Astrocyte (in vitro differentiated cells and primary cell): ENCODE measurements at regions not wholly inside any gene's neighbourhood (a gene's known extent, or its start where the extent isn't known, plus 50 kb on each side); places are given as distances from the start of the nearest gene placed in this dataset.
"Not testable (repeated sequence)": the region's sequence is repeated elsewhere in the genome, so short reads cannot be mapped to it uniquely, and the experiment has no call there.

Experiments used
- DNase-seq: peaks from one replicate; pipeline ENCODE4 v3.0.0-alpha.2; 2010; ENCODE audit warnings: low read depth
- FAIRE-seq: peaks from 2 replicates; lab custom pipeline; 2011; peaks lifted over from hg19 to GRCh38; lab: Jason Lieb, UNC
- H2AFZ ChIP-seq: 2 replicates; pipeline ENCODE4 v1.6.0; 2012; ENCODE audit warnings: low read depth, low read length, inconsistent platforms
- H3K27ac ChIP-seq: 2 replicates; pipeline ENCODE4 v1.5.1; 2011; ENCODE audit warnings: low read depth, low read length, inconsistent platforms
- H3K27me3 ChIP-seq: 2 replicates; pipeline ENCODE4 v1.6.0; 2011; ENCODE audit warnings: low read length, inconsistent platforms; ENCODE audit not compliant: insufficient read depth
- H3K36me3 ChIP-seq: 2 replicates; pipeline ENCODE4 v1.5.1; 2011; ENCODE audit warnings: low read length, inconsistent platforms; ENCODE audit not compliant: insufficient read depth
- H3K4me1 ChIP-seq: 2 replicates; pipeline ENCODE4 v1.5.1; 2011; ENCODE audit warnings: low read length, inconsistent platforms; ENCODE audit not compliant: insufficient read depth
- H3K4me2 ChIP-seq: 2 replicates; pipeline ENCODE4 v1.6.0; 2012; ENCODE audit warnings: low read length, inconsistent platforms
- H3K4me3 ChIP-seq: 2 replicates; pipeline ENCODE4 v1.5.1; 2011; ENCODE audit warnings: low read depth, mild to moderate bottlenecking, low read length, inconsistent platforms; ENCODE audit not compliant: insufficient read depth
- H3K79me2 ChIP-seq: 2 replicates; pipeline ENCODE4 v1.6.0; 2012; ENCODE audit warnings: mild to moderate bottlenecking, low read length, inconsistent platforms; ENCODE audit not compliant: insufficient read depth
- H3K9ac ChIP-seq: 2 replicates; pipeline ENCODE4 v1.6.0; 2012; ENCODE audit warnings: mild to moderate bottlenecking, low read length, inconsistent platforms
- H3K9me3 ChIP-seq: 2 replicates; pipeline ENCODE4 v1.5.1; 2012; ENCODE audit warnings: low read depth, mild to moderate bottlenecking, low read length, inconsistent platforms; ENCODE audit not compliant: insufficient read depth
- H4K20me1 ChIP-seq: 2 replicates; pipeline ENCODE4 v1.6.0; 2012; ENCODE audit warnings: low read length, inconsistent platforms; ENCODE audit not compliant: insufficient read depth
- H3K27ac Mint-ChIP-seq: one replicate; pipeline ENCODE4 v1.8.0; 2021; ENCODE audit warnings: mild to moderate bottlenecking, mixed read lengths; ENCODE audit not compliant: unreplicated experiment
- H3K27me3 Mint-ChIP-seq: one replicate; pipeline ENCODE4 v1.8.0; 2021; ENCODE audit warnings: low read depth, mixed read lengths; ENCODE audit not compliant: unreplicated experiment
- H3K36me3 Mint-ChIP-seq: one replicate; pipeline ENCODE4 v1.8.0; 2021; ENCODE audit warnings: low read depth, mixed read lengths; ENCODE audit not compliant: unreplicated experiment
- H3K4me1 Mint-ChIP-seq: one replicate; pipeline ENCODE4 v1.8.0; 2021; ENCODE audit warnings: low read depth, mixed read lengths; ENCODE audit not compliant: unreplicated experiment
- H3K4me3 Mint-ChIP-seq: one replicate; pipeline ENCODE4 v1.8.0; 2021; ENCODE audit warnings: mild to moderate bottlenecking, moderate library complexity, mixed read lengths; ENCODE audit not compliant: unreplicated experiment
- H3K9me3 Mint-ChIP-seq: one replicate; pipeline ENCODE4 v1.8.0; 2021; ENCODE audit warnings: mild to moderate bottlenecking, mixed read lengths; ENCODE audit not compliant: unreplicated experiment
- CTCF ChIP-seq: IDR thresholded peaks from 2 replicates; pipeline ENCODE4 v1.5.1; 2011; ENCODE audit warnings: low read depth, mild to moderate bottlenecking, inconsistent platforms, low read length, moderate library complexity; ENCODE audit not compliant: insufficient read depth
- EZH2 ChIP-seq: IDR thresholded peaks from 2 replicates; pipeline ENCODE4 v1.6.1; 2012; ENCODE audit warnings: mild to moderate bottlenecking, low read length, inconsistent platforms; ENCODE audit not compliant: insufficient read depth

- H3K36me3 ChIP-seq, result no peaks in the 10 kb centered on the region
- no peaks in the 10 kb centered on the region for H3K9me3 ChIP-seq
- H3K9me3 Mint-ChIP-seq, result no peaks in the 10 kb centered on the region
- no peaks in the 10 kb centered on the region for H3K79me2 ChIP-seq
- H3K4me3 Mint-ChIP-seq, result no peak overlapping the region
- H3K4me3 ChIP-seq, result no peak overlapping the region
- no peaks in the 10 kb centered on the region for H3K4me1 Mint-ChIP-seq
- no peak overlapping the region for H3K9ac ChIP-seq
- no peaks in the 10 kb centered on the region for H4K20me1 ChIP-seq
- no peaks in the 10 kb centered on the region for H3K36me3 Mint-ChIP-seq
- no peaks in the 10 kb centered on the region for H3K27me3 ChIP-seq
- TF ChIP-seq CTCF (no peak), EZH2 (no peak)
- H2AFZ ChIP-seq, result no peak overlapping the region
- H3K4me2 ChIP-seq, result no peak overlapping the region
- FAIRE-seq (no peak), DNase-seq (no peak)
- H3K27me3 Mint-ChIP-seq, result no peaks in the 10 kb centered on the region
- no peak overlapping the region for H3K27ac Mint-ChIP-seq
- no peaks in the 10 kb centered on the region for H3K4me1 ChIP-seq
- no peak overlapping the region for H3K27ac ChIP-seq
Measured at GRCh38 chr2:163897799-163898198, 162.0 kb upstream of the FIGN start.

- not testable (repeated sequence) for H3K4me2 ChIP-seq, H3K9me3 Mint-ChIP-seq, H2AFZ ChIP-seq, H3K27ac Mint-ChIP-seq, H3K79me2 ChIP-seq, H3K27me3 ChIP-seq, H3K27me3 Mint-ChIP-seq, H3K4me1 ChIP-seq, H3K4me1 Mint-ChIP-seq, H3K9me3 ChIP-seq, H3K36me3 ChIP-seq, H3K4me3 Mint-ChIP-seq, FAIRE-seq, H3K9ac ChIP-seq, H3K4me3 ChIP-seq, H3K27ac ChIP-seq, H4K20me1 ChIP-seq, H3K36me3 Mint-ChIP-seq, DNase-seq
Measured at GRCh38 chr2:163893444-163893843, 157.6 kb upstream of the FIGN start.

- Mint-ChIP-seq H3K27me3 (no peaks in the 10 kb centered on the region), H3K4me3 (no peak overlapping the region)
- no peak for FAIRE-seq
Measured at GRCh38 chr2:163888591-163888990, 152.8 kb upstream of the FIGN start.

More at GRCh38 chr2:163888591-163888990, 152.8 kb upstream of the FIGN start:
- Histone ChIP-seq H3K9ac (no peak overlapping the region), H3K4me2 (no peak overlapping the region), H3K9me3 (no peaks in the 10 kb centered on the region), H3K36me3 (no peaks in the 10 kb centered on the region), H2AFZ (no peak overlapping the region), H3K27ac (no peak overlapping the region), H3K4me3 (no peak overlapping the region), H3K27me3 (no peaks in the 10 kb centered on the region), H3K79me2 (no peaks in the 10 kb centered on the region), H3K4me1 (no peaks in the 10 kb centered on the region), H4K20me1 (no peaks in the 10 kb centered on the region)
- no peak for TF ChIP-seq EZH2
- TF ChIP-seq CTCF, result no peak
- H3K9me3 Mint-ChIP-seq, result peaks cover 6% of the 10 kb centered on the region
- H3K4me1 Mint-ChIP-seq, result no peaks in the 10 kb centered on the region
- H3K36me3 Mint-ChIP-seq, result no peaks in the 10 kb centered on the region
- no peak for DNase-seq
- no peak overlapping the region for H3K27ac Mint-ChIP-seq
